Brain microvascular endothelial cell (primary cell): ENCODE measurements at regions not wholly inside any gene's neighbourhood (a gene's known extent, or its start where the extent isn't known, plus 50 kb on each side); places are given as distances from the start of the nearest gene placed in this dataset.

Experiments used
- DNase-seq: peaks from one replicate; pipeline ENCODE4 v3.0.0-alpha.2; 2020
- H3K27ac ChIP-seq: fragments of 250-450 bp; sonication (Bioruptor Pico); 2 replicates; pipeline ENCODE4 v1.5.1; 2020; ENCODE audit warnings: mild to moderate bottlenecking, moderate library complexity
- H3K27me3 ChIP-seq: fragments of 250-450 bp; sonication (Bioruptor Pico); replicated peaks from 2 replicates; pipeline ENCODE4 v1.5.1; 2020; ENCODE audit warnings: mild to moderate bottlenecking
- H3K36me3 ChIP-seq: fragments of 250-450 bp; sonication (Bioruptor Pico); replicated peaks from 2 replicates; pipeline ENCODE4 v1.5.1; 2020; ENCODE audit warnings: mild to moderate bottlenecking
- H3K4me3 ChIP-seq: 2 replicates; pipeline ENCODE4 v1.5.1; 2011; ENCODE audit warnings: low read depth, mild to moderate bottlenecking, control low read depth, low read length, moderate library complexity
- in situ Hi-C: cut with HindIII; loops from 2 replicates; pipeline ENCODE4 v1.10.0; 2017; ENCODE audit warnings: low sequenced_read_pairs, low pct_ligation_motif_present
- TF ChIP-seq, protein P1 (sequence below): IDR thresholded peaks from 2 replicates; pipeline ENCODE4 v1.5.1; 2011; ENCODE audit warnings: low read depth, mild to moderate bottlenecking, moderate library complexity, low read length, control low read depth, inconsistent platforms; ENCODE audit errors: missing control alignments

DNA sequence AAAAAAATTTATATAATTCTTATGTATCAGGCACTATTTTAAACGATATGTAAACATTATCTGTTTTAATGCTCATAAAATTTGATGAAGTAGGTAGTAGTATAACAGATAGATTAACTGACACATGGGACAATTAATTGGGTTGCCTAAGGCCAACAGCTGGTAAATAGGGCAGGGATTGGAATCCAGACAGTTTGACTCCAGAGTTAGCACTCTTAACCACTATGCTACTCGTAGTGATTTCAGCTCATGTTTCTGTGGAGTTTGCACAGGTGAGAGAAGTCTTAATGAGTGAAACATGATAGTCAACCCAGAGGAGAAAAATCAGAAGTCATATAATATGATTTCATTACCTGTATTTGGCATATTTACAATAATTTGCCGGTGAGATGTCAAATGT is 126.0 kb upstream of the WDFY3 start:
- in situ Hi-C loops, result no loop called here
- DNase-seq, result no peak
- Histone ChIP-seq H3K27me3 (no peaks in the 10 kb centered on the region), H3K36me3 (no peaks in the 10 kb centered on the region), H3K4me3 (no peak overlapping the region), H3K27ac (no peak overlapping the region)
- TF ChIP-seq, protein P1, sequence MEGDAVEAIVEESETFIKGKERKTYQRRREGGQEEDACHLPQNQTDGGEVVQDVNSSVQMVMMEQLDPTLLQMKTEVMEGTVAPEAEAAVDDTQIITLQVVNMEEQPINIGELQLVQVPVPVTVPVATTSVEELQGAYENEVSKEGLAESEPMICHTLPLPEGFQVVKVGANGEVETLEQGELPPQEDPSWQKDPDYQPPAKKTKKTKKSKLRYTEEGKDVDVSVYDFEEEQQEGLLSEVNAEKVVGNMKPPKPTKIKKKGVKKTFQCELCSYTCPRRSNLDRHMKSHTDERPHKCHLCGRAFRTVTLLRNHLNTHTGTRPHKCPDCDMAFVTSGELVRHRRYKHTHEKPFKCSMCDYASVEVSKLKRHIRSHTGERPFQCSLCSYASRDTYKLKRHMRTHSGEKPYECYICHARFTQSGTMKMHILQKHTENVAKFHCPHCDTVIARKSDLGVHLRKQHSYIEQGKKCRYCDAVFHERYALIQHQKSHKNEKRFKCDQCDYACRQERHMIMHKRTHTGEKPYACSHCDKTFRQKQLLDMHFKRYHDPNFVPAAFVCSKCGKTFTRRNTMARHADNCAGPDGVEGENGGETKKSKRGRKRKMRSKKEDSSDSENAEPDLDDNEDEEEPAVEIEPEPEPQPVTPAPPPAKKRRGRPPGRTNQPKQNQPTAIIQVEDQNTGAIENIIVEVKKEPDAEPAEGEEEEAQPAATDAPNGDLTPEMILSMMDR, result no peak

DNA sequence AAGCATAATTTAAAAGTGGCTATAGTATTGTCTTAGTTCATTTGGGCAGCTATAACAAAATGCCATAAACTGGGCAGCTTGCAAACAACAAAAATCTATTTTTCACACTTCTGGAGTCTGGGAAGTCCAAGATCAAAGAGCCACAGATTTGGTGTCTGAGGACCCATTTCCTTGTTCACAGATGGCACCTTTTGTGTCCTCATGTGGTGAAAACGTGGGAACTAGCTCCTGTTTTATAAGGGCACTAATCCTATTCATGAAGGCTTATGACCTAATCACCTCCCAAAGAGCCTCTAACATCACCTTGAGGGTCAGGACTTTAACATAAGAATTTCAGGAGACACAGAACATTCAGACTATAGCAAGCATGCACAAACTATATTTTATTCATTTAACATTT is 126.5 kb upstream of the WDFY3 start:
- in situ Hi-C loops, result no loop called here
- TF ChIP-seq, protein P1, result no peak

DNA sequence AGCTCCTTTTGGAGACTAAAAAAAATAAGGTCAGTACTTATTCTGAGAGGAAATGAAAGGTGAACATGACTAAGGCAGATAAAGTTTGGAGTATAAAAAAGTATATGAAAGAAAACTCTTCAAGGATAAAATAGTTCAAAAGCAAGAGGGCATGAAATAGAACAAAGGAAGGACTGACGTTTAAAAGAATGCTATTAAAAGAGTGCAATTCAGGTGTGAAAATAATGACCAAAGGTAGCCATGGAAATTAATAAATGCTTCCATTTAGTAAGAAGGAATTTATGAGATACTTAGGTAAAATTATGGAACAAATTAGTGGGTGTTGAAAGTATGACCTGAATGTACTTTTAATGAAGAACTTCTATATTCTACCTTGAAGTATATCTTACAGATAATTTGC is 128.2 kb upstream of the WDFY3 start:
- Histone ChIP-seq H3K36me3 (no peaks in the 10 kb centered on the region), H3K27ac (no peak overlapping the region), H3K4me3 (no peak overlapping the region), H3K27me3 (no peaks in the 10 kb centered on the region)
- no peak for DNase-seq
- TF ChIP-seq, protein P1, result no peak
- in situ Hi-C loops, result no loop called here

More for the DNA sequence above, 126.5 kb upstream of the WDFY3 start:
- H3K4me3 ChIP-seq, result no peak overlapping the region
- no peaks in the 10 kb centered on the region for H3K36me3 ChIP-seq
- no peaks in the 10 kb centered on the region for H3K27me3 ChIP-seq
- no peak overlapping the region for H3K27ac ChIP-seq
- DNase-seq, result no peak

DNA sequence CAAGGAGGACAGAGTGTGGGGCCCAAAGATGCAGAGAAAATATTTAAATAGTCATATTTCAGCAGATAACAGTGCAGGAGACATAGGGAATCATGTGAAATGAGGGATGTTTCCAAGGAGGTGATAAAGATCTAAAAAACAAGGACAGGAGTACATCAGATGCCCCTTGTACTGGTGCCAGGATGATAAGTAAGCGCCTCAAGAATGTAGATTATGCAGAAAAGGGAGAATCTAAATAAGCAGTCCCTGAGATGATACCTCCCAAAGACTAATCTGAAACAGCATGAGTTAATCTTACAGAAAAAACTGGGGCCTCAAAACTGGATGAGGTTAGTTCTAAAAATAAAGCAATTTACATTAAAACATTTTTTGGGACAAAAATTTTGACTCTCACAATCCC is 136.1 kb upstream of the WDFY3 start:
- in situ Hi-C loops, result no loop called here
- H3K27me3 ChIP-seq, result no peaks in the 10 kb centered on the region
- no peak overlapping the region for H3K27ac ChIP-seq
- TF ChIP-seq, protein P1, result no peak
- peak; percentile 6 for DNase-seq
- H3K4me3 ChIP-seq, result no peak overlapping the region
- H3K36me3 ChIP-seq, result no peaks in the 10 kb centered on the region

DNA sequence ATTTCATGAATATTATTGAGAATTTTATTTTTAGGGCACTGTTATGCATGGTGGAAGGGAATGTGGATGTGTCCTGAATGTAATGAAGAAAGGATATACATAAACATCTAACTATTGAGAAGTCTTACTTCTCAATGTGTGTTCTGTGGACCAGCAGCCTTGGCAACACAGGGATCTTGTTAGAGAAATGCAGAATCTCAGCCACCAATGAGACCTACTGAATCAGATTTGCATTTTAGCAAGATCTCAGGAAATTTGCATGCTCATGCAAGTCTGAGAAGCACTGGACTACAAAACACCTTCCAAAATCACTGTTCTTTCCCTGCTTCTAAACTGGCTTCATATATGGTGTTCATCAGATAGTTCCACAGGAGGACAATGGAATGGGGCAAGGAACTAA is 139.7 kb upstream of the WDFY3 start:
- DNase-seq, result no peak
- TF ChIP-seq, protein P1, result no peak
- H3K27ac ChIP-seq, result no peak overlapping the region
- no peak overlapping the region for H3K4me3 ChIP-seq
- H3K36me3 ChIP-seq, result no peaks in the 10 kb centered on the region
- in situ Hi-C loops, result no loop called here
- H3K27me3 ChIP-seq, result no peaks in the 10 kb centered on the region

DNA sequence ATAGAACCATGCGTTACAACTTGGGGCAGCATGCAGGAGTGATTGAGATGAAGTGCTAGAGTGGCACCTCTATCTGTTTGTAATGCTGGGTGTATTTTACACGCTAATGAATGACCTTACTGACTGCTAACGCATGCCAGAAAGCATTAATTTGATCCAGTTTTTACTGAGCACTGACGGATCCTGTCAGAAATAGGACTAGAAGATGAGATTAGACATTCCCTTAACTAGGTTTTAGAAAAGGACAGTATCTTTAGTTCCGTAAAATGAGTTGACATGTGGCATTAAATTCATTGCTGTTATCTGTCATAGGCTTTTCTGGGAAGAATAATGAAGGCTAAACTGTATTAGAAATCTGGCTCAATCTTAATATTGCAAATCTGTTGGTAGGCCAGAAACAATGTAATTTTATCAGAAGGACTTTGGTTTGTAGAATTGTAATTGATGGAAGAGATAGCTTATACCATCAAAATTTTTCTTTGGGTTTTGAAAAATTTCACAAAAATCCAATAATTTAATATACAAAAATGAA is 140.4 kb upstream of the WDFY3 start:
- TF ChIP-seq, protein P1, result no peak
- in situ Hi-C loops, result no loop called here
- no peak overlapping the region for H3K27ac ChIP-seq
- H3K36me3 ChIP-seq, result no peaks in the 10 kb centered on the region
- no peaks in the 10 kb centered on the region for H3K27me3 ChIP-seq
- no peak overlapping the region for H3K4me3 ChIP-seq
- DNase-seq, result no peak
